Cardiac muscle cell (in vitro differentiated cells and primary cell): ENCODE measurements at regions not wholly inside any gene's neighbourhood (a gene's known extent, or its start where the extent isn't known, plus 50 kb on each side); places are given as distances from the start of the nearest gene placed in this dataset.

Experiments used
- DNase-seq, 2 donors: peaks; one replicate each; pipeline versions ENCODE4 v3.0.0 to v3.0.0-alpha.2; 2010 to 2017; ENCODE audit warnings: low read depth in 1 of 2, low spot score in 1 of 2
- H3K27ac ChIP-seq: fragments of 200-600 bp; sonication (generic); 2 replicates; pipeline ENCODE4 v1.5.1; 2016
- H3K27me3 ChIP-seq: fragments of 200-600 bp; sonication (generic); 2 replicates; pipeline ENCODE4 v1.6.0; 2016; ENCODE audit warnings: control low read depth
- H3K36me3 ChIP-seq: fragments of 200-600 bp; sonication (generic); 2 replicates; pipeline ENCODE4 v1.5.1; 2016; ENCODE audit warnings: control low read depth
- H3K4me1 ChIP-seq: fragments of 200-600 bp; sonication (generic); 2 replicates; pipeline ENCODE4 v1.8.1; 2017; ENCODE audit warnings: low read depth, mild to moderate bottlenecking, mixed run types
- H3K4me3 ChIP-seq: fragments of 200-600 bp; sonication (generic); 2 replicates; pipeline ENCODE4 v1.5.1; 2016; ENCODE audit warnings: mild to moderate bottlenecking
- H3K9me3 ChIP-seq: fragments of 200-600 bp; sonication (generic); 2 replicates; pipeline ENCODE4 v1.5.1; 2017; ENCODE audit warnings: low read depth, mild to moderate bottlenecking, control low read depth
- CTCF ChIP-seq: IDR thresholded peaks from 2 replicates; pipeline ENCODE4 v1.5.1; 2012; ENCODE audit warnings: low read depth, mild to moderate bottlenecking, low read length

- DNase-seq = no peak
- TF ChIP-seq CTCF = no peak
- H3K27me3 ChIP-seq = peaks cover 26% of the 10 kb centered on the region
- no peak overlapping the region for H3K27ac ChIP-seq
- H3K4me1 ChIP-seq = no peaks in the 10 kb centered on the region
- no peaks in the 10 kb centered on the region for H3K9me3 ChIP-seq
- no peaks in the 10 kb centered on the region for H3K36me3 ChIP-seq
- H3K4me3 ChIP-seq = no peak overlapping the region
Measured at GRCh38 chr11:129701706-129702105, 113.9 kb upstream of the TMEM45B start.

GRCh38 chr11:129702410-129703398 is 112.9 kb upstream of the TMEM45B start:
- DNase-seq = no peak
- H3K36me3 ChIP-seq = no peaks in the 10 kb centered on the region
- H3K4me1 ChIP-seq = no peaks in the 10 kb centered on the region
- H3K27ac ChIP-seq = no peak overlapping the region
- H3K9me3 ChIP-seq = no peaks in the 10 kb centered on the region
- no peak for TF ChIP-seq CTCF
- no peak overlapping the region for H3K4me3 ChIP-seq
- peaks cover 22% of the 10 kb centered on the region for H3K27me3 ChIP-seq

- no peak overlapping the region for H3K4me3 ChIP-seq
- no peaks in the 10 kb centered on the region for H3K4me1 ChIP-seq
- H3K27me3 ChIP-seq = peaks cover 21% of the 10 kb centered on the region
- no peaks in the 10 kb centered on the region for H3K9me3 ChIP-seq
- TF ChIP-seq CTCF = no peak
- DNase-seq = peak in 1 of 2 donors; percentile 26
- no peaks in the 10 kb centered on the region for H3K36me3 ChIP-seq
- no peak overlapping the region for H3K27ac ChIP-seq
Measured at GRCh38 chr11:129703846-129704245, 111.8 kb upstream of the TMEM45B start.

GRCh38 chr11:129704831-129705230 is 110.8 kb upstream of the TMEM45B start:
- Histone ChIP-seq H3K9me3 (no peaks in the 10 kb centered on the region), H3K4me3 (no peak overlapping the region), H3K27ac (no peak overlapping the region), H3K4me1 (no peaks in the 10 kb centered on the region), H3K27me3 (peaks cover 20% of the 10 kb centered on the region), H3K36me3 (no peaks in the 10 kb centered on the region)
- TF ChIP-seq CTCF = no peak
- DNase-seq = no peak

GRCh38 chr11:129705341-129705740 is 110.3 kb upstream of the TMEM45B start:
- no peak for DNase-seq
- no peak overlapping the region for H3K27ac ChIP-seq
- TF ChIP-seq CTCF = no peak
- no peaks in the 10 kb centered on the region for H3K36me3 ChIP-seq
- no peaks in the 10 kb centered on the region for H3K4me1 ChIP-seq
- no peaks in the 10 kb centered on the region for H3K9me3 ChIP-seq
- peaks cover 15% of the 10 kb centered on the region for H3K27me3 ChIP-seq
- H3K4me3 ChIP-seq = no peak overlapping the region
